GM23248 (cell line): ENCODE measurements at regions not wholly inside any gene's neighbourhood (a gene's known extent, or its start where the extent isn't known, plus 50 kb on each side); places are given as distances from the start of the nearest gene placed in this dataset.

Source experiments
- DNase-seq: peaks from one replicate; pipeline ENCODE4 v3.0.0-alpha.2; 2015
- H2AFZ ChIP-seq: fragments of 200-600 bp; sonication (generic); 2 replicates; pipeline ENCODE4 v1.6.1; 2016; ENCODE audit warnings: antibody characterized with exemption
- H3F3A ChIP-seq: fragments of 200-600 bp; sonication (generic); 2 replicates; pipeline ENCODE4 v1.6.1; 2016; ENCODE audit warnings: mild to moderate bottlenecking, antibody characterized with exemption, mixed run types; ENCODE audit not compliant: insufficient read depth
- H3K27ac ChIP-seq: fragments of 200-600 bp; sonication (generic); 2 replicates; pipeline ENCODE4 v1.5.1; 2016; ENCODE audit warnings: mild to moderate bottlenecking
- H3K27me3 ChIP-seq: fragments of 200-600 bp; sonication (generic); replicated peaks from 2 replicates; pipeline ENCODE4 v1.6.1; 2016; ENCODE audit warnings: mild to moderate bottlenecking; ENCODE audit not compliant: insufficient read depth
- H3K36me3 ChIP-seq: fragments of 200-600 bp; sonication (generic); 2 replicates; pipeline ENCODE4 v1.6.1; 2016; ENCODE audit warnings: low read depth, mild to moderate bottlenecking
- H3K4me1 ChIP-seq: fragments of 200-600 bp; sonication (generic); 2 replicates; pipeline ENCODE4 v1.6.1; 2016; ENCODE audit warnings: mild to moderate bottlenecking; ENCODE audit not compliant: insufficient read depth
- H3K4me2 ChIP-seq: fragments of 200-600 bp; sonication (generic); one replicate; pipeline ENCODE4 v1.6.1; 2016; ENCODE audit warnings: mild to moderate bottlenecking; ENCODE audit not compliant: unreplicated experiment
- H3K4me3 ChIP-seq: fragments of 200-600 bp; sonication (generic); 2 replicates; pipeline ENCODE4 v1.5.1; 2016; ENCODE audit warnings: mild to moderate bottlenecking
- H3K79me2 ChIP-seq: fragments of 200-600 bp; sonication (generic); 2 replicates; pipeline ENCODE4 v1.6.1; 2016; ENCODE audit warnings: mild to moderate bottlenecking; ENCODE audit not compliant: insufficient read depth
- H3K9ac ChIP-seq: fragments of 200-600 bp; sonication (generic); 2 replicates; pipeline ENCODE4 v1.6.1; 2016; ENCODE audit warnings: mild to moderate bottlenecking
- H3K9me2 ChIP-seq: fragments of 200-600 bp; sonication (generic); 2 replicates; pipeline ENCODE4 v1.6.1; 2016; ENCODE audit warnings: mixed run types, mild to moderate bottlenecking, moderate library complexity; ENCODE audit not compliant: insufficient read depth
- H3K9me3 ChIP-seq: fragments of 200-600 bp; sonication (generic); one replicate; pipeline ENCODE4 v1.6.1; 2017; ENCODE audit warnings: low read depth
- H4K20me1 ChIP-seq: fragments of 200-600 bp; sonication (generic); 2 replicates; pipeline ENCODE4 v1.6.0; 2016; ENCODE audit not compliant: insufficient read depth
- EZH2 ChIP-seq: fragments of 200-600 bp; sonication (generic); IDR thresholded peaks from 2 replicates; pipeline ENCODE4 v1.6.1; 2018; ENCODE audit warnings: antibody characterized with exemption, mild to moderate bottlenecking; ENCODE audit not compliant: insufficient read depth, poor library complexity, severe bottlenecking
- EZH2phosphoT487 ChIP-seq: fragments of 200-600 bp; sonication (generic); IDR thresholded peaks from 2 replicates; pipeline ENCODE4 v1.6.1; 2018; ENCODE audit warnings: antibody characterized with exemption, moderate library complexity, mild to moderate bottlenecking, low read depth; ENCODE audit not compliant: insufficient read depth
- WGBS, 2 experiments: methylation state at CpG; one replicate each; pipeline ENCODE4 v1.1.6; 2015 to 2017; ENCODE audit warnings: low lambda C conversion rate in 2 of 2, low coverage in 1 of 2; ENCODE audit errors: missing lambda C conversion rate in 2 of 2; 5-methylcytosine and 5-hydroxymethylcytosine counted together
- in situ Hi-C: fragments of 300-500 bp; cut with MboI; formaldehyde crosslinking; loops from 2 replicates; pipeline ENCODE4 v1.15.0; 2020

DNA sequence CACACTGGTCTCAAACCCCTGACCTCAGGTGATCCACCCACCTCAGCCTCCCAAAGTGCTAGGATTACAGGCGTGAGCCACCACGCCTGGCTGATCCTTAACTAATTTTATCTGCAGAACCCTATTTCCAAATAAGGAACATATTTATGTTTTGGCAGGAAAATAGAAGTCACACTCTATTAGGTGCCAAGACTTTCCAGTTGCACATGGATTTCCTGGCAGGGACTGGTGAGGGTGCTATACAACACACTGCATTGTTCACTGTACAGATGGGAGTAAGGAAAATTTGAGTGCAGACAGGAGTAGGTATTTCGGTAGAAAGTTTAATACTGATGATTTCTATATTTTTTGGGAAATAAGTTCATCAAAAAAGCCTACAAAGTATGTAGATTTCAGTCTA is 605.3 kb upstream of the B3GALT2 start:
- WGBS, 2 experiments = 13% methylated on average over 3 of the region's 3 CpGs
- H3K79me2 ChIP-seq = no peaks in the 10 kb centered on the region
- H3K9me2 ChIP-seq = no peaks in the 10 kb centered on the region
- H3K4me3 ChIP-seq = no peak overlapping the region
- H3K27ac ChIP-seq = no peak overlapping the region
- no peak overlapping the region for H2AFZ ChIP-seq
- H3K4me1 ChIP-seq = no peaks in the 10 kb centered on the region
- no peak overlapping the region for H3K9ac ChIP-seq
- H3K4me2 ChIP-seq = no peak overlapping the region
- DNase-seq = no peak
- in situ Hi-C loops = no loop called here
- no peaks in the 10 kb centered on the region for H3F3A ChIP-seq
- no peaks in the 10 kb centered on the region for H4K20me1 ChIP-seq
- TF ChIP-seq EZH2 (no peak), EZH2phosphoT487 (no peak)
- no peaks in the 10 kb centered on the region for H3K36me3 ChIP-seq
- no peaks in the 10 kb centered on the region for H3K9me3 ChIP-seq
- no peaks in the 10 kb centered on the region; the same call in 1 of the 2 replicates for H3K27me3 ChIP-seq

DNA sequence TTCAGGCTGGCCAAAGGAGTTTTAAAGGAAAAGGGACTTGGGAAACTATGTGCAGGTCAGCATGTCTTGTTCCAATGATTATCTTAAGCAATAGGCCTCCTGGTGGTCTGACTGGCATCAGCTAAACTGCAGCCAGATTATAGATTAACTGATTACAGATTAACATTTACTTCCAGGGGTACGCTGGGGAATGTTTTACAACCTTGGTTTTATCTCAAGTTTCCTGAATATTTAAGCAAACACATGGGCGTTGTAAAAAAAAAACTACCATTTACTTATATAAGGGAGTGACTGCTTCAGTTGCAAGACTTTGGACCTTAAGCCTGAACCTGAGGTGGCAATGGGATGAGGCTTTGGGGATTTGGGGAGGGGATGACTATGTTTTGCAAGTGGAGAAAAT is 600.6 kb upstream of the B3GALT2 start:
- DNase-seq = no peak
- Histone ChIP-seq H4K20me1 (no peaks in the 10 kb centered on the region; the same call in 1 of the 2 replicates), H3K36me3 (no peaks in the 10 kb centered on the region), H2AFZ (no peak overlapping the region), H3K79me2 (no peaks in the 10 kb centered on the region), H3K4me2 (no peak overlapping the region), H3K4me1 (no peaks in the 10 kb centered on the region), H3F3A (no peaks in the 10 kb centered on the region), H3K4me3 (no peak overlapping the region), H3K27ac (no peak overlapping the region), H3K27me3 (no peaks in the 10 kb centered on the region; the same call in 1 of the 2 replicates), H3K9ac (no peak overlapping the region), H3K9me3 (no peaks in the 10 kb centered on the region), H3K9me2 (no peaks in the 10 kb centered on the region)
- in situ Hi-C loops = no loop called here
- WGBS, 2 experiments = 10% methylated on average over 2 of the region's 2 CpGs
- TF ChIP-seq EZH2phosphoT487 = no peak
- TF ChIP-seq EZH2 = no peak

GRCh38 chr1:193785850-193786420 is 599.5 kb upstream of the B3GALT2 start:
- H3K4me2 ChIP-seq = no peak overlapping the region
- no peaks in the 10 kb centered on the region for H3K79me2 ChIP-seq
- no peaks in the 10 kb centered on the region; the same call in 1 of the 2 replicates for H3K27me3 ChIP-seq
- H3K4me3 ChIP-seq = no peak overlapping the region
- H3K9ac ChIP-seq = no peak overlapping the region
- DNase-seq = no peak
- H2AFZ ChIP-seq = no peak overlapping the region
- H3K36me3 ChIP-seq = no peaks in the 10 kb centered on the region
- 2 to 8% methylated on average over 3 of the region's 3 CpGs for WGBS, 2 experiments
- H3K27ac ChIP-seq = no peak overlapping the region
- no peaks in the 10 kb centered on the region for H3F3A ChIP-seq
- in situ Hi-C loops = no loop called here
- no peaks in the 10 kb centered on the region for H3K9me2 ChIP-seq
- H3K4me1 ChIP-seq = no peaks in the 10 kb centered on the region
- no peak for TF ChIP-seq EZH2phosphoT487
- TF ChIP-seq EZH2 = no peak
- H4K20me1 ChIP-seq = no peaks in the 10 kb centered on the region; the same call in 1 of the 2 replicates
- no peaks in the 10 kb centered on the region for H3K9me3 ChIP-seq

DNA sequence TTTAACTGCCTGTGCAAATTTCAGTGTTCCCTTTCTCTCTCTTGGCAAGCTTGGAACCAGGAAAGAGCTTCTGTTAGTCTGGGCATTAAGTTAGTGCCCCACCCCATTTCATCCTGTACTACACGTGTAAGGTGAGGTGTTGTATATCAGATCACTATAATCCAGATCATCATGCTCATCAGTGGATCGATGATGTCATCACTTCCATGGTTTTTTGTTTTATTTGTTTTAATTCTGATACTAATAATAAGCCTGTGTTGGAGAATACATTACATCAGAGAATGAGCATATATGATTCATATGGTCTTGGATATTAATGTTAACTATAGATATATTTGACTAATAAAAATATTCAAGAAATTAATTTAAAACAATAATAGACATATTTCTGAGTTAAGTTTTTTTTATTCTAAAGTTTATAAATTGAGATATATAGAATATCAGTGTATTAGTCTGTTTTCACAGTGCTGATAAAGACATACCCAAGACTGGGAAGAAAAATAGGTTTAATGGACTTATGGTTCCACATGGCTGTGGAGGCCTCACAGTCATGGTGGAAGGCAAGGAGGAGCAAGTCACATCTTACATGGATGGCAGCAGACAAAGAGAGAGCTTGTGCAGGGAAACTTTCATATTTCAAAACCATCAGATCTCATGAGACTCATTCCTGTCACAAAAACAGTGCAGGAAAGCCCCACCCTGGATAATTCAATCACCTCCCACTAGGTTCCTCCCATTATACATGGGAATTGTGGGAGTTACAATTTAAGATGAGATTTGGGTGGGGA is 588.3 kb upstream of the B3GALT2 start:
- in situ Hi-C loops = no loop called here
- H3K9ac ChIP-seq = no peak overlapping the region
- TF ChIP-seq EZH2 = no peak
- no peak for TF ChIP-seq EZH2phosphoT487

GRCh38 chr1:193771596-193771995 is 585.2 kb upstream of the B3GALT2 start:
- Histone ChIP-seq H3K4me1 (no peaks in the 10 kb centered on the region), H3K27me3 (no peaks in the 10 kb centered on the region), H3K27ac (no peak overlapping the region), H3K36me3 (no peaks in the 10 kb centered on the region), H3K9ac (no peak overlapping the region), H3K4me2 (no peak overlapping the region), H4K20me1 (no peaks in the 10 kb centered on the region), H3K9me3 (no peaks in the 10 kb centered on the region), H2AFZ (no peak overlapping the region), H3F3A (no peaks in the 10 kb centered on the region), H3K9me2 (no peaks in the 10 kb centered on the region), H3K4me3 (no peak overlapping the region), H3K79me2 (no peaks in the 10 kb centered on the region)
- in situ Hi-C loops = no loop called here
- 8 to 17% methylated on average over 2 of the region's 2 CpGs for WGBS, 2 experiments
- DNase-seq = no peak
- no peak for TF ChIP-seq EZH2phosphoT487
- TF ChIP-seq EZH2 = no peak

More for the DNA sequence above, 588.3 kb upstream of the B3GALT2 start:
- no peak for DNase-seq
- no peaks in the 10 kb centered on the region for H3K9me3 ChIP-seq
- no peaks in the 10 kb centered on the region for H3K36me3 ChIP-seq
- H2AFZ ChIP-seq = no peak overlapping the region
- H3K4me1 ChIP-seq = no peaks in the 10 kb centered on the region
- H3K4me2 ChIP-seq = no peak overlapping the region
- no peaks in the 10 kb centered on the region for H3K79me2 ChIP-seq
- no peak overlapping the region for H3K27ac ChIP-seq
- no peaks in the 10 kb centered on the region for H3K9me2 ChIP-seq
- no peak overlapping the region for H3K4me3 ChIP-seq
- H3F3A ChIP-seq = no peaks in the 10 kb centered on the region
- no peaks in the 10 kb centered on the region for H3K27me3 ChIP-seq
- WGBS, 2 experiments = 26 to 27% methylated on average over 2 of the region's 2 CpGs
- no peaks in the 10 kb centered on the region for H4K20me1 ChIP-seq
